Left cardiac atrium (tissue), 4 donors: ENCODE measurements at regions not wholly inside any gene's neighbourhood (a gene's known extent, or its start where the extent isn't known, plus 50 kb on each side); places are given as distances from the start of the nearest gene placed in this dataset.
"Not testable (repeated sequence)": the region's sequence is repeated elsewhere in the genome, so short reads cannot be mapped to it uniquely, and the experiment has no call there.

ENCODE experiments used
- ATAC-seq, 2 donors: fragments of 200-7000 bp; cut with Tn5 transposase; one replicate each; pipeline ENCODE4 v1.9.1; 2020; ENCODE audit warnings: mild to moderate bottlenecking in 2 of 2, moderate library complexity in 2 of 2
- DNase-seq: peaks from one replicate; pipeline ENCODE4 v3.0.0-alpha.2; 2020
- intact Hi-C, 2 donors: fragments of 100-400 bp; cut with DNase I; formaldehyde crosslinking; loops; one replicate each; pipeline versions ENCODE4 v1.14.1 to v1.15.1; 2022 to 2023
- donor health status: DM: no; HTN: yes; CAD: no.
- donor health status: DM: no; HTN: yes; CAD: no; lungs with severe emphysema.
- donor health status: DM: yes; HTN: yes; CAD: no.
- donor health status: Dilated cardiomyopathy.

DNA sequence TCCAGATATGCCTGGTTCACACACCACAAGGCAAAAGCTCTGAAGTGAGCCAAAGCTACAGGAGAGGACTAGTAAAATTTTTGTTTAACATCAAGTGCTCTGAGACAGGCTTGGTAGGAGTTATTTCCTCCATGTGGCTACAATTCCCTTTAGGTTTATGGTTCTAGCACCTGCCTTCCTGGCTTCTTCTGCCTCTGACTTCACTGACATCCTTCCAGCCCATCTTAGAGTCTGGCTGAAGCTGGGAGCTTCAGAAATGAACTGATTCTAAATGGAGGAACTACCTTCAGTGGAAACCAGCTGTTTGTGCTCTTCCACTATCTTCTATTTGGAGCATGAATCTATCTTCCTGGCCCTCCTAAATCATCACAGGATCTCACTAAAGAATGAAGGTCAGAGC is 215.3 kb upstream of the FBXL7 start:
- ATAC-seq (no peak), DNase-seq (no peak)
- intact Hi-C loops = no loop called here

DNA sequence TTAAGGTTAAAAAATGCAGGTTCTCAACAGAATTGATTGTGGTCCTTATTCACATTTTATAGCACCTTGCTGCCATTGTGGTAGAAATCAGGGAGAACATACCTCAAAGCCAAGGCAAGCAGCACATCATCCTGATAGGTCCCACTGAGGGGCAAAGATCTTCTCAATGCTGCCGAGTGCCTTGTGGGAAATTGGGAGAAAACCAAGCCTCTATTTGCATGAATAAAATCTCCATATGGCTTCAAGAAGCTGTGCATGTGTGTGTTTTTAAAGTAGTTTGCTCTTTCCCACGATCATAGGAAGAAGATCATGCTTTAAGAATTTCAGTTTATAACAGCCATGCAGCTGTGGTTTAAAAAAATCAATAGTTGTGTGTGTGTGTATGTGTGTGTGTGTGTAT is 216.9 kb upstream of the FBXL7 start:
- intact Hi-C loops = no loop called here
- ATAC-seq = no peak

DNA sequence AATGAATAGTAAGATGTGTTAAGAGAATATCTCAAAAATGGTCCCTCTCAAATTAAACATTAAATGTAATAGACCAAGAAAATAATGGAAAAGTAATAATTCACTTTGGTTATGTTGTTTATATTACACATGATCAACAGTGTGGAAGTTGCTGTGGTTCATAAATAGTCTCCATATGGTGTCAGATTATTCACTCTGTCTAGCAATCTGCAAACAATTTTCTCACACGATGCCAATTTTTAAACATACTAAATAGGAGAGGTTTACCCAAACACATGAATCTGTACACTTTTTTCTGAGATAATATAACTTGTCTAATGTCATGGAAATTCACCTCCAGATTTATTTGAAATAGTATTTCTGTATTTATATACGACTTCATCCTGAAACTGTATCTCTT is 217.4 kb upstream of the FBXL7 start:
- intact Hi-C loops = no loop called here
- ATAC-seq = no peak
- no peak for DNase-seq

More for the DNA sequence above, 216.9 kb upstream of the FBXL7 start:
- no peak for DNase-seq

DNA sequence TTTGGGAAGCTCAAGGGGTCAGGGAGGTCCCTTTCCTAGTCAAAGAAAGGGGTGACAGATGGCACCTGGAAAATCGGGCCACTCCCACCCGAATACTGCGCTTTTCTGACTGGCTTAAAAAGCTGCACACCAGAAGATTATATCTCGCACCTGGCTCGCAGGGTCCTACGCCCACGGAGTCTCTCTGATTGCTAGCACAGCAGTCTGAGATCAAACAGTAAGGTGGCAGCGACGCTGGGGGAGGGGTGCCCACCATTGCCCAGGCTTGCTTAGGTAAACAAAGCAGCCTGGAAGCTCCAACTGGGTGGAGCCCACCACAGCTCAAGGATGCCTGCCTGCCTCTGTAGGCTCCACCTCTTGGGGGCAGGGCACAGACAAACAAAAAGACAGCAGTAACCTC is 228.4 kb upstream of the FBXL7 start:
- DNase-seq, intact Hi-C loops: not testable (repeated sequence)

DNA sequence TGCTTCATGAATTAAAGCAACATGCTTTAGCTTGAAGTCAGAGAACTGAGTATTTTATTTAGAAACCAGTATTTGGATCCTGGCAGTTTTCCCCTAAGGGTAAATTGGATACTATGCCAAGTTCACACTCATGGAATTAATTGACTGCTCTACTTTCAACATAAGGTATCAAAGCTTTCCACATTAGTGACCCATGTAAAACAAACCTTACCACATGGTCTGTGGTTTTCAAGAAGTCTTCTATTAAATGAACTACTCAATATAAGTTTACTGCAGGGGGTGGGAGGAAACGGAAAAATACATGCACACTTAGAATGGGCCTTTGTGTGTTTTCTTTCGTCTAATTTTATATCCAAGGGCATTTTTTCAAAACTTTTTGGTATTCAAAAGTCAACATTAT is 232.0 kb upstream of the FBXL7 start:
- ATAC-seq = no peak
- intact Hi-C loops = no loop called here
- no peak for DNase-seq

More for the DNA sequence above, 228.4 kb upstream of the FBXL7 start:
- not testable (repeated sequence) for ATAC-seq

DNA sequence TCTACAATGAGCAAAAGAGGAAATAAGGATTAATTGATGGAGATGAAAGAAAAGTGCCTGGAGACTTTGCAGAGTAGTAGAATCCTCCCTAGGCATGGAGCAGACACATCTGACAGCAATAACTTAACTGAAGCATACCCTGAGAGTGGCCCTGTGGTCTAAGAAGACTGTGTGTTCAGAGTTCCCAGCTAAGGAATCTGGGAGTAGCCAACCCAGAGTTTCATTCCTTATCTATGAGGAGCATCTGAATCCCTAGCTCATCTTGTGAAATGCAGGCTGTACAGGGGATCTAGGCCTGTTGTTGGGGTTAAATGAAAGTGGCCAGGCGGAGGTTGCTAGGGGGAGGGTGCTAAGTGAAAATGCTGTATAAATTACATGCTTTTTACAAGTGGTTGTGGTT is 233.1 kb upstream of the FBXL7 start:
- ATAC-seq (no peak), DNase-seq (no peak)
- intact Hi-C loops = no loop called here

DNA sequence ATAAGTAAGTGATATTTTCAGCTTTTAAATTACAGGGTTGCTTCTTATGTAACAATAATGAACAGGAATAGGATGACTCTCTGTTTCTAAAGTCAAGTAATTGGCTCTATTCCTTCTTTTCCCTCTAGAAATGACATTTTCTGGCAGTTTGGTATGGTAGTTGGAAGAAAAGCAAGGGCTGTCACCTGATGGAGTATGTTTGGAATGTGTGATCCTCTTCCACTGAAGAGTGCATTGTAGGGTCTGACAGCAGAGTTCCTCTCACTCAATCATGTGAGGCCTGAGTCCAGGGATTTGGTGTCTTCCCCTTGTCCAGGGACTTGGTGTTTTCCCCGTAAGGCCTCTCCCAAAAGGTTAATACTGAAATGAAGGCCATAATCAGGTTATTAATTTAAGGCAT is 233.8 kb upstream of the FBXL7 start:
- DNase-seq = no peak
- ATAC-seq = peak; percentile 76 to 78
- intact Hi-C loops = no loop called here

DNA sequence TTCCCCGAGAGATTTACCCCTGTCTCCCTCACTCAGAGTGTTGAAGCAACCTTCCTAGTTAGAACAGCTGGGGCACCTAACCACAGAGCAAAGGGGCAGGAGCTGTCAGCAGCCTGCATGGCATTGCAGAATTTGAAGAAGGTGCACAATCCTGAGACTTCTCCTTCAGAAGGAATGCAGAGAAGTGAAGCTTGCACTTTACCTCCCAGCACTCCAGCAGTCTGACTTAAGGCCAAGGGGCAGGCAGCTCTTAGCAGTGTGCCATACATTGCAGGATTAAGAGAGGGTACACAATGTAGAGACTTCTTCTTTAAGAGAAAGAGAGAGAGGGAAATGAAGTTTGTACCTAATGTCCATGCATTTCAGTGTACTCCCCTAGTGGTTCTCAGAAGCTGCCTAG is 236.0 kb upstream of the FBXL7 start:
- intact Hi-C loops = no loop called here
- DNase-seq = no peak
- ATAC-seq = no peak

DNA sequence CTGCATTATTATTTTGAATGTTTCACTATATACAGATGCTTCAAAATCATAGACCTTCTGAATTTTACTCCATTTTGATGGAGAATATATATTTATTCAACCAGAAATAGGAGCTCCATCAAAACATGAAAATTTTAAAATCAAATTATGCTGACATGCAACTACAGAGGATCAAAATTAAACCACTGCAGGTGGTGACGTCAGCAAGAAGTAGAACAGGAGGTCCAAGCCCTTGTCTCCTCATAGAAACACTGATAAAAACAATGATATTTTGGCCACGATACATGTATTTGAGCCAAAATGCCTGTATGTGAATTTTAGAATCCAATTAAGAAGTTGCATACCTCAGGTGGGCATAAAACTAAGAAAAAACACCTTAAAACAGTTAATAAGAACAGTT is 236.6 kb upstream of the FBXL7 start:
- intact Hi-C loops = no loop called here
- ATAC-seq (no peak), DNase-seq (no peak)

DNA sequence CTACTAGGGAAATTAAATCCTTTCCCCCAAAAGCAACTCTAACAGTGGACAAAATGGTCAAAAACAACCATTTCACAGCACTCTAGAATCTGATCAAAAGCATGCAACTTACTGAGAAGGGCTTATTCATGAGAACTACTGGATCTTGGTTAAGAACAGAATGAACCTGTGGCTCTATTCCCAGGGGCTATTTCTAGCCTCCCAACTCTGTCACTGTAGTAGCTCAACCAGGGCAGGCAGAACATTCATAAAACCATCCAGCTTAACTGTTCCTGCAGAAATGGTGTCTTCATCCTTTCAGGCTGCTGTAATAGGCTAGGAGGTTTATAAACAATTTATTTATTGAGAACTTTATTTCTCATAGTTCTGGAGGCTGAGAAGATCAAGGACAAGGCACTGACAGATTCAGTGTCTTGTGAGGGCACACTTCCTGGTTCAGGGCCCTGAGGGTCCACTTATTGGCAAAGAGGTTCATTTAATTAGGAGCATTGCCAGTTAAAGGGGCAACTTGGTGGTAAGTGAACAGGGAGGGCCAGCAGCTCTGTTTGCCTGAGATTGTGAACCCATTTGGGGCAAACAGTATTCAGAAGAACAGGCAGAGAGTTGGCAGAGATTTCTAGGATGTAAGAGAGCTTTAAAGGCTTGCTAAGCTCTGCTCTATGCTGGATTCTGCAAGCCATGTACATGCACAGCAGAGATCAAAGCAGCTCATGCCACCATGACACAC is 238.5 kb upstream of the FBXL7 start:
- DNase-seq = peak; percentile 18
- intact Hi-C loops = no loop called here
- ATAC-seq = peak; percentile 78 to 80

DNA sequence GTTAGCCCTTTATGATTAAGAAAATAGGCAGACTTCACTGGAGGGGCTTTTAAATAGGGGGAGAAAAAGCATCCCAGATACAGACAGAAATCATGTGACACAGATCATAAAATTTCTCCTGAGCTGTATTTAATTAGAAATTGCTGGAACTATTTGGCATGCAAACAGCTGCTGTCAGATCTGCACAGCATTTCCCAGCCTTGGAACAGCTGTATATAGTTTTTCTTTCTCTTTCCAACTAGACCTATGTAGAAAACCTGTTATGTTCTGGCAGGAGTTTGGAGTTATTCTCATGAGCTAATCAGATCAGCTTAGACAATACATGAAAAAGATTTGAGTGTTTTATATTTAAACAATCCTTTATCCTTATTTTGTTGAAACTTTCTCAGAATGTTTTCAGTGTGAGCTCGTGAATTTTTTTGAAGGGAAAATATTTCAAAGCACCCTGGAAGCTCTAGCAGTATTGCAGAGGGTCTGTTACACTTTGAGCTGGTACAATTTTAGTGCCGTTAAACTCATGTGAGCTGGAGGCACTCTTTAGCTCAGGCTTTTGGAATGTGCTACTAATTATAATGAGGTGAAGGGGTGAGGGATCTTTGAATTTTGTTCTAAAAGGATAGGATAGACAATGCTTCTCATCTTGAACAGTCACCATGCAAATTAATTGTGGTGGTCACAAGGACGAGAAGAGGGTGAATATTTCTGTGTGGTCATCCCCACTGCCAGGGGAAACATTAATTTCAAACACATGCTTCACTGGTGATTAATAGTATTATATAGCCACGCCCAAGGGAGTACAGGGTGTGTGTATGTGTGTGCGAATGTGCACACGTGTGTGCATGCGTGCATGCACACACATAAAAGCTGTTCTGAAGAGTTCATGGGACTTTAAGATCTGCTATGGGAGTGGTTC is 239.4 kb upstream of the FBXL7 start:
- DNase-seq = no peak
- intact Hi-C loops = no loop called here
- peak; percentile 58 to 68 for ATAC-seq

DNA sequence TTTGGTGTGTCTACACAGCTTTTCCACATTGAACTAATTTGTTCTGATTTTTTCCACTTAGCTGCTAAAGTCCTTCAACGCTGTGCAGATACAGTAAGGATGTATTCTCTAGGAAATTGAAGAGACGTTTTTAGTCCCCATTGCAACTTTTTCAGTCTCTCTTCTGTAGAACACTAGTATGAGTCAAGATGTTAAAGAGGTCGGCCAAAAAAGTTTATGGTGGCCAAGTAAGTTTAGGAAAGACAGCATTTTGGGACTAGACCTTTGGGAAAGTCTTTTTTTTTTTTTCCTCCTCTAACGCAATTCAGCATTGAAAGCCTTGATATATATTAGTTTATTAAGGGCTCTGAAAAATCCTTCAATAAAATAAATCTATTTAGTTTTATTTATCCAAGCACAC is 243.5 kb upstream of the FBXL7 start:
- DNase-seq (no peak), ATAC-seq (no peak)
- intact Hi-C loops = no loop called here

DNA sequence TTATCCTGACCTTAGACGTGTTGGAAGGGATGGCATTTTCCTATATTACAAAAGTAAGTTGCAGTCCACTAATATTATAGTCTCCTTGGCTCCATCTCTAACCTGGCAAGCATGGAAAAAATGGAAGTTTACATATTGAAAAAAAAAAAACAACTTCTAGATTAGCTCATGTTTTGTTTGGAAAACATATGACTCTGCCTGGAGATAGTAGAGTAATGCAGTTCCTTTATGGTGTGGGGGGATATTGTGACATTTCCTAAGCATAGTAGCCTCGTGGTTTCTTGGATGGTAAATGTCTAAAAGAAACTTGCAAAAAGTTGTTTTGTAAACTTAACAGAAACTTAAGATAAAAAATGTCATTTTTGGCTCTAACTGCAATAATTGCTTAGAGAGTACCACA is 244.4 kb upstream of the FBXL7 start:
- no peak for ATAC-seq
- DNase-seq = no peak
- intact Hi-C loops = no loop called here

DNA sequence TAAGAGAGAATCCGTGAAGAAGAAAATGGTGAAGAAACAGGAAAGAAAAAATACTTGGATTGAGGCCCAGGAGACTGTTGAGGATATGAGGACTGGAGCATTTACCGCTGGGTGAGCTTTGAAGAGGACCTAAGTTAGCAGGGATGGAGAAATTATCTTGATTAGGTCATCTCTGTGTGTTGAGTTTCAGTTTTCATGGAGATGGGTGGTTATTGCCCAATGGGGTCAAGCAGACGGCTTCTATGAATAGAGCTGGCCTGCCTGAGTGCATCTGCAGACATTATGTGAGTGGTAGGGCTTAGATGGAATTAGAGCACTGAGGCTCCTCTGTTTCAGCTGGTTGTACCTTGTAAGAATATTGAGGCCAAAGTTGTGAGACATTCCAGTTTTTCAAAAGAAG is 245.4 kb upstream of the FBXL7 start:
- intact Hi-C loops = no loop called here
- DNase-seq = no peak
- ATAC-seq = no peak

DNA sequence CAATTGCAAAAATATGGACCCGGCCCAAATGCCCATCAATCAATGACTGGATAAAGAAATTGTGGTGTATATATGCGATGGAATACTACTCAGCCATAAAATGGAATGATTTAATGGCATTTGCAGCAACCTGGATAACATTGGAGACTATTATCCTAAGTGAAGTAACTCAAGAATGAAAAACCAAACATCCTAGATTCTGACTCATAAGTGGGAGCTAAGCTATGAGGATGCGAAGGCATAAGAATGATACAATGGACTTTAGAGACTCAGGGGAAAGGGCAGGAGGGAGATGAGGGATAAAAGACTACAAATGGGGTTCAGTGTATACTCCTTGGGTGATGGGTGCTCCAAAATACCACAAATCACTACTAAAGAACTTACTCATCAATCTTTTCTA is 247.6 kb upstream of the FBXL7 start:
- intact Hi-C loops = no loop called here
- DNase-seq = no peak
- no peak for ATAC-seq

DNA sequence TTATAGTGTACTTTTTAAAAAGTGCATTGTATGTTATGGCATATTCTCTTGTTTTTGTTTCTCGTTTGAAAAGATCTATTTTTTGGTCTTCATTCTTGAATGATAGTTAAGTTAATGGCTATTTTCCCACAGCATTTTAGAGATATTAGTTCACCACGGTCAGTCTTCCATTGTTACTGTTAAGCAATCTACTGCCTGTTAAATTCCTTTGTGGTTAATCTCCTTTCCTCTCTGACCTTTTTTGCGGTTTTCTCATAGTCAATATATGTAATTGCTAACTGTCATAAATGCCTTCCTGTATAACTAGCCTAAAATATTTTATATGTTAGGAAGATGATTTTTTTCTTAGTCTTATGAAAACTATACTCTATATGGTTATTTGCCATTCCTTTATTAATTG is 250.8 kb upstream of the FBXL7 start:
- ATAC-seq (no peak), DNase-seq (no peak)
- intact Hi-C loops = no loop called here

DNA sequence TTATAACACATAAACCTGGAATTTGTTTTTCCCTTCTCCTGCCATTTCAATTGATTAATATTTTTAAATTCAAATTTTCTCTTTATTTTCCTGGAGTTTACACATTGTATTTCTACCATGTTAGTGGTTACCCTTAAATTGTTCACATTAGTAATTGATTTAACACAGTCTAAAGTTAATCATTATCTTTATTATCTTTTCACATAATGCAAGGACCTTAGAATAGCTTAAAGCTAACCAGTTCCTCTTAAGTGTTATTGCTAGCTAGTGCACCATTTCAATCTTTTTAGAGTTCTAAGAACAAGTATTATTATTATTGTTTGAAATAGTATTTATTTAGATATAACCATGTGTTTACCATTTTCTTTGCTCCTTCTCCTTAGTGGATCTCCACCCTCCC is 251.2 kb upstream of the FBXL7 start:
- intact Hi-C loops = no loop called here
- no peak for DNase-seq
- ATAC-seq = no peak

DNA sequence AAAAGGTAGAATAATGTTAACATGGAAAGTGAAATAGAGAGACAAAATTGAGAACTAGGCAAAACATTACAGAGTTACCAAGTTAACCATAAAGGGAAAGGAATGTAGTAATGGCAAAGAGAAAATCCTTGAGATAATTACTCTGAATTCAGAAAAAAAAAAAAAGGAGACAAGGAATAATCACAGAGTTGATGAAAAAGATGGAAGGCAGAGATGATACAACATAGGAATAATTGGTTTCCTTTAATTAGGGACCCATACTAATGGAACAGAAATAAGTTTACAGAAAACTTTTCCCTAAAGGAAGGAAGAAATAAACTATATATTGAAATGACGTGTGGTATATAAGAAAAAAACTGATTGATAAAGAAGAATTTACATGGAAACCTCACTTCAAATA is 254.1 kb upstream of the FBXL7 start:
- intact Hi-C loops = no loop called here
- no peak for DNase-seq

DNA sequence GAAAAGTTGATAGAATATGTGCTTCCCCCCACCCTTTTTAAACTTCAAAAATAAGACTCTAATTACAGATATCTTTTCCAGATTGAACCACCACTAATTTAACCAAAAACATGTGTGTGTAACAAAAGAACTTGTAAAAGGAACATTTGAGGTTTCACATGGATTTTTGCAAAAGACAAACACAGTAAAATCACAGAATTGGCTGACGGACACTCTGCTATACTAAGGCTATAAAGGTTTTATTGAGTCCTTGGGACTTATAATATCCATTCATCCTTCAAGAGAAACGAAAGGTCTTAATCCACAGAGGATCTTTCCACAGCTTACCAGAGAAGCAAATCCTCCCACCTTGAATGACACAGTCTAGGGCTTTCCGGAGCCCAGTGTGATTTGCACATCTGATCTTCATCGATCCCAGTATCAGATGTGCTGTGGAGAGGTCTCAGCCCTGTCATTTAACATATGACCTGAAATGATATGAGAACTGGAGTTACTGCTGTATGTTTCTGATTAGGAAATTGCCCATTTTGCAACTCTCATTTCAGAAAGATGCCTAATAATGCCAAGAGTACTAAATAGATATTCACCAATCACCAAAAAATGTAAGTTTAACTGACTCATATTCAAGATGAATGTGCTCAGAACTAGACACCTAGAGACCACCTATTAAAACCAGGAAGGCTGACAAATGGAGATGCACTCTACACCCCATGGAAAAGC is 256.5 kb upstream of the FBXL7 start:
- ATAC-seq = no peak
- DNase-seq = no peak
- intact Hi-C loops = no loop called here

More for the DNA sequence above, 254.1 kb upstream of the FBXL7 start:
- ATAC-seq = no peak

DNA sequence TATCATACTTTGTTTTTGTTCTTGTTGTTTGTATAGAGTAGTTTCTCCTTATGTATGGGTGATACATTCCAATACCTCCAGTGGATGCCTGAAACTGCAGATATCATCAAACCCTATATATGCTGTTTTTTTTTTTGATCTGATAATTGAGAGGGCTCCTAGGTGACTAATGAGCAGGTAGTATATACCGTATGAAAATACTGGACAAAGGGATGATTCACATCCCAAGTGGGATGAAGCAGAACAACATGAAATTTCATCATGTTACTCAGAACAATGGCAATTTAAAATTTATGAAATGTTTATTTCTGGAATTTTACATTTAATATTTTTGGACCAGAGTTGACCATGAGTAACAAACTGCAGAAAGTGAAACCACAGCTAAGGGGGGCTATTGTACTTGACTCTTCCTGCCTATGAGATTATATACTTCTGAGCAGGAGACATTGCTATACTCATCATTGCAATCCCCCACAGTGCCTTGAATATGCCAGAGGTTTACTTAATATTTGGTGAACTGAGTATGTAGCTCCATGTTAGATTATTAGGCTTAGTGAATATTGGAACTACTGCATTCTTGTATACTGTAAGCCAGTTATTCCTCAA is 258.7 kb upstream of the FBXL7 start:
- ATAC-seq (no peak), DNase-seq (no peak)
- intact Hi-C loops = no loop called here
